Osteocyte (in vitro differentiated cells): ENCODE measurements at regions not wholly inside any gene's neighbourhood (a gene's known extent, or its start where the extent isn't known, plus 50 kb on each side); places are given as distances from the start of the nearest gene placed in this dataset.

Experiments used
- DNase-seq: peaks from one replicate; pipeline ENCODE4 v3.0.0; 2021; ENCODE audit warnings: mixed read lengths; ENCODE audit not compliant: unreplicated experiment; ENCODE audit errors: extremely low spot score
- H3K27ac Mint-ChIP-seq: one replicate; pipeline ENCODE4 v1.8.0; 2021; ENCODE audit warnings: mild to moderate bottlenecking, mixed read lengths; ENCODE audit not compliant: unreplicated experiment
- H3K27me3 Mint-ChIP-seq: one replicate; pipeline ENCODE4 v1.8.0; 2021; ENCODE audit warnings: mixed read lengths; ENCODE audit not compliant: unreplicated experiment
- H3K36me3 Mint-ChIP-seq: one replicate; pipeline ENCODE4 v1.8.0; 2021; ENCODE audit warnings: mixed read lengths; ENCODE audit not compliant: unreplicated experiment
- H3K4me1 Mint-ChIP-seq: one replicate; pipeline ENCODE4 v1.8.0; 2021; ENCODE audit warnings: mixed read lengths; ENCODE audit not compliant: unreplicated experiment
- H3K4me3 Mint-ChIP-seq: one replicate; pipeline ENCODE4 v1.8.0; 2021; ENCODE audit warnings: mild to moderate bottlenecking, moderate library complexity, mixed read lengths; ENCODE audit not compliant: unreplicated experiment
- H3K9me3 Mint-ChIP-seq: one replicate; pipeline ENCODE4 v1.8.0; 2021; ENCODE audit warnings: mixed read lengths; ENCODE audit not compliant: unreplicated experiment
- CTCF ChIP-seq: fragments of 200-600 bp; sonication (generic); IDR thresholded peaks from 2 replicates; pipeline ENCODE4 v1.5.0; 2021; ENCODE audit warnings: antibody characterized with exemption, mild to moderate bottlenecking, moderate library complexity

GRCh38 chr2:128644156-128644555 is 325.5 kb upstream of the HS6ST1 start:
- TF ChIP-seq CTCF: no peak
- Mint-ChIP-seq H3K4me3 (no peak overlapping the region), H3K36me3 (no peaks in the 10 kb centered on the region), H3K27me3 (no peaks in the 10 kb centered on the region), H3K27ac (no peak overlapping the region), H3K4me1 (peaks cover 15% of the 10 kb centered on the region), H3K9me3 (no peaks in the 10 kb centered on the region)
- peak; percentile 78 for DNase-seq

- TF ChIP-seq CTCF: peak; percentile 5
- no peak for DNase-seq
- Mint-ChIP-seq H3K36me3 (no peaks in the 10 kb centered on the region), H3K4me3 (no peak overlapping the region), H3K9me3 (no peaks in the 10 kb centered on the region), H3K27ac (no peak overlapping the region), H3K4me1 (peaks cover 8% of the 10 kb centered on the region), H3K27me3 (no peaks in the 10 kb centered on the region)
These were observed 326.1 kb upstream of the HS6ST1 start for GRCh38 chr2:128644718-128645256.

DNA sequence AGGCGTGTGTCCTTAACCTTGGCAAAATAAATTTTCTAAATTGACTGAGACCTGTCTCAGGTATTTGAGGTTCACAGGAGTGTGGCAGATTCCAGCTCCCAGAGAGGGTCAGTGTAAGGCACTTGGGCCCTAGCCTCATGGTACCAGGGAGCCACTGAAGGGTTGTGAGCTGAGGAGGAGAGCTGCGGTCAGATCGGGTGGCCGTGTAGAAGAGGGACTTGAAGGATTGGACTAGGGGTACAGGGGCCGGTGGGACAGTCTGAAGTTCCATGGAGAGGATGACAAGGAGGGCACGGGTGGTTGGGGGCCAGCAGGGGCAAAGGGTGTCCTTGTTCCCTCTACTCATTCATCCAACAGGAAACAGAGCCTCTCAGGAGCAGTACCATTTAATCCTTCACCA is 327.0 kb upstream of the HS6ST1 start:
- H3K4me3 Mint-ChIP-seq: no peak overlapping the region
- peaks cover 7% of the 10 kb centered on the region for H3K4me1 Mint-ChIP-seq
- no peak overlapping the region for H3K27ac Mint-ChIP-seq
- no peaks in the 10 kb centered on the region for H3K9me3 Mint-ChIP-seq
- no peak for DNase-seq
- H3K27me3 Mint-ChIP-seq: no peaks in the 10 kb centered on the region
- TF ChIP-seq CTCF: no peak
- H3K36me3 Mint-ChIP-seq: no peaks in the 10 kb centered on the region

DNA sequence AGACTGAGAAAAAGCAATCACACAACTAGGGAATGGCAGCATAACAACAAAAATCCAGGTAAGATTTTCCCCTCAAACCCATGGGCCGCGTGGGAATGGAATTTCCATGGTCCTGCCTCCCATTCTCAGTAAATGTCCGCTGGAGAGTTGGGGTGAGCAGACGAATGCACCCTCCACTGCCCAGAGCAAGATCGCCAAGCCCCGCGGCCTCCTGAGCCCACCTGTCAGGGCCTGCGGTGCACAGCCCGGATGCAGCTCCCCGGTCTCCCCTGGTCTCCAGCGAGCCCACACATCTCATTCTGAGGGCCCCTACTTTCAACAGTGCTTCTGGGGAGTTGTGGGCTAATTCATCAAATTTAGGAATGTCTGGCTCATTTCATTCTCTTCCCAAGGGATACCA is 327.4 kb upstream of the HS6ST1 start:
- DNase-seq: no peak
- Mint-ChIP-seq H3K4me1 (peaks cover 5% of the 10 kb centered on the region), H3K9me3 (no peaks in the 10 kb centered on the region), H3K36me3 (no peaks in the 10 kb centered on the region), H3K27ac (no peak overlapping the region), H3K4me3 (no peak overlapping the region), H3K27me3 (no peaks in the 10 kb centered on the region)
- no peak for TF ChIP-seq CTCF

GRCh38 chr2:128646691-128647090 is 328.0 kb upstream of the HS6ST1 start:
- H3K4me3 Mint-ChIP-seq: no peak overlapping the region
- no peaks in the 10 kb centered on the region for H3K36me3 Mint-ChIP-seq
- DNase-seq: no peak
- H3K9me3 Mint-ChIP-seq: no peaks in the 10 kb centered on the region
- no peak for TF ChIP-seq CTCF
- H3K4me1 Mint-ChIP-seq: peaks cover 5% of the 10 kb centered on the region
- H3K27ac Mint-ChIP-seq: no peak overlapping the region
- H3K27me3 Mint-ChIP-seq: peaks cover 3% of the 10 kb centered on the region
